ENCODE measurements at regions not wholly inside any gene's neighbourhood (a gene's known extent, or its start where the extent isn't known, plus 50 kb on each side); places are given as distances from the start of the nearest gene placed in this dataset.

GRCh38 chr4:176464748-176465147, 145.0 kb downstream of the SPCS3 start:
- ATAC-seq, result no peak
- Histone ChIP-seq H3K9me3 (no peaks in the 10 kb centered on the region), H3K4me1 (no peaks in the 10 kb centered on the region), H3K4me3 (no peak overlapping the region), H3K27me3 (no peaks in the 10 kb centered on the region), H3K36me3 (no peaks in the 10 kb centered on the region), H3K27ac (no peak overlapping the region)
- no peak for TF ChIP-seq EP300 (IDR thresholded peaks at IDR 0.05)
- 75 to 86% methylated on average over 2 of the region's 2 CpGs for WGBS, 2 donors (ENCODE audit: low coverage in 1 of 2)

DNA sequence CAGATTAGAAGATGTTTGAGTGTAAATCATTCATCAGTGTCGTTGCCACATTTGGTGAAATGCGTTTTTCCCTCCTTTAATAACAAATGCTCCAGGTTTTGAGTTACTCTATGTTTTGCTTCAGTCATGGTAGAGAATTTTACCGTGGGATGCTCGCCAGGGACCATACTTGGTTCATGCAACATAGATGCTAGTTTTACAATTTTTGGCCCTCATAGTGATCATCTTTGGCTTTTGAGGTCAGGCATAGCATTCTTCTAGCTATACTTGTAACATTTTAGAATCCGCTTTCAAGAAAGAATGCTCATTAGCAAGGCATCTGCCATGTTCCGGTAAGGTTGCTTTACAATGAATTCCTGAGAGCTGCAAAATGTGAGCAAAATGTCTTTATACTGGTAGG, 147.2 kb downstream of the SPCS3 start:
- TF ChIP-seq POLR2AphosphoS5 (IDR thresholded peaks at IDR 0.05) (no peak), EP300 (IDR thresholded peaks at IDR 0.05) (no peak), CTCF (IDR thresholded peaks at IDR 0.05) (no peak), POLR2A (IDR thresholded peaks at IDR 0.05) (no peak)
- ATAC-seq, result no peak
- no peaks in the 10 kb centered on the region for H3K4me1 ChIP-seq
- no peaks in the 10 kb centered on the region for H3K27me3 ChIP-seq
- WGBS, 2 donors (ENCODE audit: low coverage in 1 of 2), result 68 to 84% methylated on average over 4 to 6 of the region's 6 CpGs
- no peaks in the 10 kb centered on the region for H3K9me3 ChIP-seq
- H3K36me3 ChIP-seq, result no peaks in the 10 kb centered on the region
- no peak overlapping the region for H3K27ac ChIP-seq
- H3K4me3 ChIP-seq, result no peak overlapping the region

DNA sequence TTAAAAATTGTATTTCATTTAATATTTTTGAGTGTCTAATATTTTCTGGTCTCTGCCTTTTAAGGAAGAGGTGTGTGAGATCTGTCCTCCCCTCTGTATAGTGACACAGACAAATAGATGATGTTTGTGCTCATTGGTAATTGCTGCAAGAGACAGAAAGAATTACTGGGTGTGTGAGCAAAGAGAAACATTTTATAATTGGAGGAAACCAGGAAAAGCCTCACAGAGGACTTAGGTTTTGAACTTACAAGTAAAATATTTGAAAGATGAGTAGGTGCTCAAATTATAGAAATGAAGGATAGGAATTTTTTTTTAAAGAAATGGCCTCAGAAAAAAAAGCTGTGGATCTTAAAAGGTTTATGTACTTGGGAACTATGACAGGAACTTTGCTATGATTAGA, 149.8 kb downstream of the SPCS3 start:
- ATAC-seq, result no peak
- TF ChIP-seq POLR2A (IDR thresholded peaks at IDR 0.05) (no peak), CTCF (IDR thresholded peaks at IDR 0.05) (no peak), EP300 (IDR thresholded peaks at IDR 0.05) (no peak), POLR2AphosphoS5 (IDR thresholded peaks at IDR 0.05) (no peak)
- Histone ChIP-seq H3K9me3 (no peaks in the 10 kb centered on the region), H3K4me3 (no peak overlapping the region), H3K27me3 (no peaks in the 10 kb centered on the region), H3K36me3 (no peaks in the 10 kb centered on the region), H3K27ac (no peak overlapping the region), H3K4me1 (no peaks in the 10 kb centered on the region)

- no peaks in the 10 kb centered on the region for H3K36me3 ChIP-seq
- no peak overlapping the region for H3K27ac ChIP-seq
- no peaks in the 10 kb centered on the region for H3K9me3 ChIP-seq
- no peaks in the 10 kb centered on the region for H3K4me1 ChIP-seq
- WGBS, 2 donors (ENCODE audit: low coverage in 1 of 2), result 59 to 73% methylated on average over 4 of the region's 4 CpGs
- no peak for TF ChIP-seq EP300 (IDR thresholded peaks at IDR 0.05)
- no peak for TF ChIP-seq POLR2AphosphoS5 (IDR thresholded peaks at IDR 0.05)
- no peak for TF ChIP-seq CTCF (IDR thresholded peaks at IDR 0.05)
- no peak for TF ChIP-seq POLR2A (IDR thresholded peaks at IDR 0.05)
- H3K27me3 ChIP-seq, result no peaks in the 10 kb centered on the region
- no peak for ATAC-seq
- no peak overlapping the region for H3K4me3 ChIP-seq
Observed at GRCh38 chr4:176470671-176471070, 150.9 kb downstream of the SPCS3 start.

DNA sequence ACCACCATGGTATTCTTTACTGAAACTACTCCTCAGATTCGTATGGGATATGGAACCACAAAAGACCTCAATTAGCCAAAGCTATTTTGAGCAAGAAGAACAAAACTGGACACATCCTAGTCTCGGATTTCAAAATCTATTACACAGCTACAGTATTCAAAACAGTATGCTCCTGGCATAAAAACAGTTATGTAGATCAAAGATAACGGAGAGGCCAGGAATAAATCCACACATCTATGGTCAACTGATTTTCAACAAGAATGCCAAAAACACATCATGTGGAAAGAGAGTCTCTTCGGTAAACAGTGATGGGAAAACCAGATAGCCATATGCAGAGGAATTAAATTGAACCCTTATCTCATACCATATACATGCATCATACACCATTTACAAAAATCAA, 155.3 kb downstream of the SPCS3 start:
- H3K4me1 ChIP-seq, result no peaks in the 10 kb centered on the region
- no peak overlapping the region for H3K4me3 ChIP-seq
- TF ChIP-seq CTCF (IDR thresholded peaks at IDR 0.05) (no peak), POLR2A (IDR thresholded peaks at IDR 0.05) (no peak), POLR2AphosphoS5 (IDR thresholded peaks at IDR 0.05) (no peak)
- H3K9me3 ChIP-seq, result no peaks in the 10 kb centered on the region
- WGBS, 2 donors (ENCODE audit: low coverage in 1 of 2), result 60 to 76% methylated on average over 3 to 4 of the region's 4 CpGs
- ATAC-seq, result no peak
- H3K36me3 ChIP-seq, result no peaks in the 10 kb centered on the region
- no peak overlapping the region for H3K27ac ChIP-seq
- no peaks in the 10 kb centered on the region for H3K27me3 ChIP-seq

- H3K4me1 ChIP-seq, result no peaks in the 10 kb centered on the region
- no peak overlapping the region for H3K4me3 ChIP-seq
- H3K36me3 ChIP-seq, result no peaks in the 10 kb centered on the region
- H3K27ac ChIP-seq, result no peak overlapping the region
- ATAC-seq, result no peak
- H3K9me3 ChIP-seq, result no peaks in the 10 kb centered on the region
- WGBS, 2 donors (ENCODE audit: low coverage in 1 of 2), result 21% methylated on average over 2 of the region's 2 CpGs; no CpG with 5 or more reads in 1 of the 2 donors
- TF ChIP-seq POLR2AphosphoS5 (IDR thresholded peaks at IDR 0.05) (no peak), POLR2A (IDR thresholded peaks at IDR 0.05) (no peak), CTCF (IDR thresholded peaks at IDR 0.05) (no peak), EP300 (IDR thresholded peaks at IDR 0.05) (no peak)
- no peaks in the 10 kb centered on the region for H3K27me3 ChIP-seq
Observed at GRCh38 chr4:176478076-176478475, 158.3 kb downstream of the SPCS3 start.
